HEK293 (cell line): ENCODE measurements at regions not wholly inside any gene's neighbourhood (a gene's known extent, or its start where the extent isn't known, plus 50 kb on each side); places are given as distances from the start of the nearest gene placed in this dataset.

Source experiments
- GLI4 ChIP-seq: fragments of 450-650 bp; formaldehyde crosslinking; IDR thresholded peaks from 2 replicates; pipeline ENCODE4 v1.5.1; 2016; ENCODE audit warnings: missing biosample characterization, missing genetic modification characterization
- ZBTB1 ChIP-seq: fragments of 450-650 bp; formaldehyde crosslinking; IDR thresholded peaks from 2 replicates; pipeline ENCODE4 v1.5.1; 2016; ENCODE audit warnings: missing biosample characterization, missing genetic modification characterization
- ZBTB7A ChIP-seq: fragments of 450-650 bp; formaldehyde crosslinking; IDR thresholded peaks from 2 replicates; pipeline ENCODE4 v1.5.1; 2016; ENCODE audit warnings: low read depth, missing biosample characterization, missing genetic modification characterization
- ZNF280C ChIP-seq: fragments of 450-650 bp; formaldehyde crosslinking; IDR thresholded peaks from 2 replicates; pipeline ENCODE4 v1.5.1; 2016; ENCODE audit warnings: missing biosample characterization, missing genetic modification characterization
- ZSCAN18 ChIP-seq: fragments of 450-650 bp; formaldehyde crosslinking; IDR thresholded peaks from 2 replicates; pipeline ENCODE4 v1.5.1; 2016; ENCODE audit warnings: missing biosample characterization, missing genetic modification characterization
- TF ChIP-seq, protein P1 (sequence below): fragments of 450-650 bp; formaldehyde crosslinking; IDR thresholded peaks from 2 replicates; pipeline ENCODE4 v1.5.1; 2016; ENCODE audit warnings: missing biosample characterization, missing genetic modification characterization

GRCh38 chr6:62541502-62541901 lies 255.5 kb upstream of the KHDRBS2 start:
- TF ChIP-seq ZBTB1 = no peak
- TF ChIP-seq ZBTB7A = no peak
- TF ChIP-seq ZSCAN18 (tag by site-specific recombination) = no peak
- TF ChIP-seq, protein P1, sequence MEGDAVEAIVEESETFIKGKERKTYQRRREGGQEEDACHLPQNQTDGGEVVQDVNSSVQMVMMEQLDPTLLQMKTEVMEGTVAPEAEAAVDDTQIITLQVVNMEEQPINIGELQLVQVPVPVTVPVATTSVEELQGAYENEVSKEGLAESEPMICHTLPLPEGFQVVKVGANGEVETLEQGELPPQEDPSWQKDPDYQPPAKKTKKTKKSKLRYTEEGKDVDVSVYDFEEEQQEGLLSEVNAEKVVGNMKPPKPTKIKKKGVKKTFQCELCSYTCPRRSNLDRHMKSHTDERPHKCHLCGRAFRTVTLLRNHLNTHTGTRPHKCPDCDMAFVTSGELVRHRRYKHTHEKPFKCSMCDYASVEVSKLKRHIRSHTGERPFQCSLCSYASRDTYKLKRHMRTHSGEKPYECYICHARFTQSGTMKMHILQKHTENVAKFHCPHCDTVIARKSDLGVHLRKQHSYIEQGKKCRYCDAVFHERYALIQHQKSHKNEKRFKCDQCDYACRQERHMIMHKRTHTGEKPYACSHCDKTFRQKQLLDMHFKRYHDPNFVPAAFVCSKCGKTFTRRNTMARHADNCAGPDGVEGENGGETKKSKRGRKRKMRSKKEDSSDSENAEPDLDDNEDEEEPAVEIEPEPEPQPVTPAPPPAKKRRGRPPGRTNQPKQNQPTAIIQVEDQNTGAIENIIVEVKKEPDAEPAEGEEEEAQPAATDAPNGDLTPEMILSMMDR (tag by site-specific recombination) = no peak
- no peak for TF ChIP-seq GLI4 (tag by site-specific recombination)
- TF ChIP-seq ZNF280C (tag by site-specific recombination) = no peak
